Panc1 (cell line): ENCODE measurements at regions not wholly inside any gene's neighbourhood (a gene's known extent, or its start where the extent isn't known, plus 50 kb on each side); places are given as distances from the start of the nearest gene placed in this dataset.

Source experiments
- CTCF ChIP-seq: fragments of 450-650 bp; IDR thresholded peaks from 2 replicates; pipeline ENCODE4 v1.5.1; 2017; ENCODE audit warnings: mild to moderate bottlenecking
- POLR2AphosphoS5 ChIP-seq: IDR thresholded peaks from 2 replicates; pipeline ENCODE4 v1.6.1; 2012; ENCODE audit warnings: mild to moderate bottlenecking, low read depth, low read length, moderate library complexity
- REST ChIP-seq, 2 experiments: IDR thresholded peaks; 2 replicates each; pipeline ENCODE4 v1.6.1; 2011 to 2012; ENCODE audit warnings: low read depth in 2 of 2, control low read depth in 1 of 2, low read length in 1 of 2, mild to moderate bottlenecking in 1 of 2, moderate library complexity in 1 of 2; ENCODE audit not compliant: insufficient read depth in 1 of 2
- SIN3A ChIP-seq: IDR thresholded peaks from 2 replicates; pipeline ENCODE4 v1.6.1; 2012; ENCODE audit warnings: low read depth, mild to moderate bottlenecking, low read length, moderate library complexity, borderline replicate concordance; ENCODE audit not compliant: insufficient read depth

- TF ChIP-seq CTCF (no peak), POLR2AphosphoS5 (no peak), REST (IDR thresholded peaks at IDR 0.05; ENCODE audit: insufficient read depth in 1 of 2, low read depth in 2 of 2, low read length in 1 of 2) (no peak), SIN3A (no peak)
These were observed 122.5 kb downstream of the GLUL start for GRCh38 chr1:182269097-182269496.
